ENCODE measurements at regions not wholly inside any gene's neighbourhood (a gene's known extent, or its start where the extent isn't known, plus 50 kb on each side); places are given as distances from the start of the nearest gene placed in this dataset.
A peak's percentile ranks its signal among the peaks of the same experiment; 100 is the strongest.

GRCh38 chr11:70790671-70791300 is 392.5 kb downstream of the CTTN start:
- Mint-ChIP-seq H3K4me3 (no peak overlapping the region), H3K36me3 (ENCODE audit: low read depth) (peaks cover 58% of the 10 kb centered on the region), H3K27me3 (ENCODE audit: insufficient read depth, low read depth, poor library complexity) (peaks cover 7% of the 10 kb centered on the region), H3K27ac (no peak overlapping the region), H3K4me1 (no peaks in the 10 kb centered on the region), H3K9me3 (peaks cover 41% of the 10 kb centered on the region)
- ATAC-seq (peak; percentile 87), DNase-seq (ENCODE audit: low spot score) (peak; percentile 66)
- TF ChIP-seq, protein P1, sequence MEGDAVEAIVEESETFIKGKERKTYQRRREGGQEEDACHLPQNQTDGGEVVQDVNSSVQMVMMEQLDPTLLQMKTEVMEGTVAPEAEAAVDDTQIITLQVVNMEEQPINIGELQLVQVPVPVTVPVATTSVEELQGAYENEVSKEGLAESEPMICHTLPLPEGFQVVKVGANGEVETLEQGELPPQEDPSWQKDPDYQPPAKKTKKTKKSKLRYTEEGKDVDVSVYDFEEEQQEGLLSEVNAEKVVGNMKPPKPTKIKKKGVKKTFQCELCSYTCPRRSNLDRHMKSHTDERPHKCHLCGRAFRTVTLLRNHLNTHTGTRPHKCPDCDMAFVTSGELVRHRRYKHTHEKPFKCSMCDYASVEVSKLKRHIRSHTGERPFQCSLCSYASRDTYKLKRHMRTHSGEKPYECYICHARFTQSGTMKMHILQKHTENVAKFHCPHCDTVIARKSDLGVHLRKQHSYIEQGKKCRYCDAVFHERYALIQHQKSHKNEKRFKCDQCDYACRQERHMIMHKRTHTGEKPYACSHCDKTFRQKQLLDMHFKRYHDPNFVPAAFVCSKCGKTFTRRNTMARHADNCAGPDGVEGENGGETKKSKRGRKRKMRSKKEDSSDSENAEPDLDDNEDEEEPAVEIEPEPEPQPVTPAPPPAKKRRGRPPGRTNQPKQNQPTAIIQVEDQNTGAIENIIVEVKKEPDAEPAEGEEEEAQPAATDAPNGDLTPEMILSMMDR (conservative IDR thresholded peaks at IDR 0.05; ENCODE audit: low read depth in 2 of 2): peak; percentile 54 to 80
- TF ChIP-seq ZNF331 (CRISPR knock-in tag; IDR thresholded peaks at IDR 0.05; ENCODE audit: low read depth): no peak
- H3K4me3 ChIP-seq: no peak overlapping the region
- H3K27ac ChIP-seq (ENCODE audit: low read depth): no peak overlapping the region
- H4K20me1 ChIP-seq (replicated peaks; ENCODE audit: insufficient read depth): no peaks in the 10 kb centered on the region
- H2AFZ ChIP-seq: no peak overlapping the region
- no peak overlapping the region for H3K4me2 ChIP-seq
- no peaks in the 10 kb centered on the region for H3K4me1 ChIP-seq (ENCODE audit: insufficient read depth)
- no peaks in the 10 kb centered on the region for H3K27me3 ChIP-seq (ENCODE audit: insufficient read depth)
- peaks cover 8% of the 10 kb centered on the region for H3K9me2 ChIP-seq (ENCODE audit: insufficient read depth)
- peaks cover 10% of the 10 kb centered on the region for H3K36me3 ChIP-seq (ENCODE audit: insufficient read depth)
- H3F3A ChIP-seq (replicated peaks; ENCODE audit: low read depth): no peaks in the 10 kb centered on the region
- peaks cover 5% of the 10 kb centered on the region; the same call in 1 of the 2 replicates for H3K79me2 ChIP-seq (replicated peaks; ENCODE audit: insufficient read depth)

- TF ChIP-seq, protein P1 (conservative IDR thresholded peaks at IDR 0.05; ENCODE audit: low read depth in 2 of 2): peak; percentile 49 to 66
- no peak for TF ChIP-seq EZH2 (IDR thresholded peaks at IDR 0.05; ENCODE audit: low read depth, unreplicated experiment)
- H3K36me3 Mint-ChIP-seq (ENCODE audit: low read depth): peaks cover 78% of the 10 kb centered on the region
- Histone ChIP-seq H3K79me2 (replicated peaks; ENCODE audit: insufficient read depth) (peaks cover 5% of the 10 kb centered on the region; the same call in 1 of the 2 replicates), H3K27me3 (ENCODE audit: insufficient read depth) (no peaks in the 10 kb centered on the region), H3K36me3 (ENCODE audit: insufficient read depth) (peaks cover 10% of the 10 kb centered on the region), H3F3A (replicated peaks; ENCODE audit: low read depth) (no peaks in the 10 kb centered on the region), H3K27ac (ENCODE audit: low read depth) (no peak overlapping the region), H4K20me1 (replicated peaks; ENCODE audit: insufficient read depth) (no peaks in the 10 kb centered on the region; the same call in 1 of the 2 replicates), H2AFZ (no peak overlapping the region), H3K4me2 (no peak overlapping the region), H3K9me2 (ENCODE audit: insufficient read depth) (0 out of 2 replicates have a peak, but pooled peaks cover 3% of the 10 kb centered on the region), H3K4me1 (ENCODE audit: insufficient read depth) (no peaks in the 10 kb centered on the region), H3K4me3 (no peak overlapping the region)
- H3K4me1 Mint-ChIP-seq: peaks cover 2% of the 10 kb centered on the region; the same call in 2 of the 3 replicates
- H3K27ac Mint-ChIP-seq: no peak overlapping the region
- ATAC-seq: peak; percentile 72
- no peak overlapping the region for H3K4me3 Mint-ChIP-seq
- peak; percentile 66 for DNase-seq (ENCODE audit: low spot score)
- H3K9me3 Mint-ChIP-seq: peaks cover 46% of the 10 kb centered on the region
- H3K27me3 Mint-ChIP-seq (ENCODE audit: insufficient read depth, low read depth, poor library complexity): peaks cover 15% of the 10 kb centered on the region
Observed at GRCh38 chr11:70796648-70797227, 398.4 kb downstream of the CTTN start.

All from GM23338 (cell line).